HEK293 (cell line): ENCODE measurements at regions not wholly inside any gene's neighbourhood (a gene's known extent, or its start where the extent isn't known, plus 50 kb on each side); places are given as distances from the start of the nearest gene placed in this dataset.

Source experiments
- BCL11B ChIP-seq: fragments of 450-650 bp; formaldehyde crosslinking; IDR thresholded peaks from 2 replicates; pipeline ENCODE4 v1.5.1; 2016; ENCODE audit warnings: low read depth, missing biosample characterization, missing genetic modification characterization
- MYNN ChIP-seq: fragments of 450-650 bp; formaldehyde crosslinking; IDR thresholded peaks from 2 replicates; pipeline ENCODE4 v1.5.1; 2016; ENCODE audit warnings: missing biosample characterization, missing genetic modification characterization, borderline replicate concordance
- OSR2 ChIP-seq: fragments of 450-650 bp; formaldehyde crosslinking; IDR thresholded peaks from 2 replicates; pipeline ENCODE4 v1.5.1; 2016; ENCODE audit warnings: missing biosample characterization, missing genetic modification characterization
- ZNF121 ChIP-seq: fragments of 450-650 bp; formaldehyde crosslinking; IDR thresholded peaks from 2 replicates; pipeline ENCODE4 v1.5.1; 2016; ENCODE audit warnings: missing biosample characterization, missing genetic modification characterization
- ZNF211 ChIP-seq: fragments of 450-650 bp; formaldehyde crosslinking; IDR thresholded peaks from 2 replicates; pipeline ENCODE4 v1.5.1; 2016; ENCODE audit warnings: low read depth, missing biosample characterization, missing genetic modification characterization
- ZNF23 ChIP-seq: fragments of 450-650 bp; formaldehyde crosslinking; IDR thresholded peaks from 2 replicates; pipeline ENCODE4 v1.5.1; 2016; ENCODE audit warnings: missing biosample characterization, missing genetic modification characterization, borderline replicate concordance
- ZNF292 ChIP-seq: fragments of 450-650 bp; formaldehyde crosslinking; IDR thresholded peaks from 2 replicates; pipeline ENCODE4 v1.5.1; 2016; ENCODE audit warnings: low read depth, missing biosample characterization, missing genetic modification characterization, borderline replicate concordance
- ZNF394 ChIP-seq: fragments of 450-650 bp; formaldehyde crosslinking; IDR thresholded peaks from 2 replicates; pipeline ENCODE4 v1.5.1; 2016; ENCODE audit warnings: missing biosample characterization, missing genetic modification characterization, mild to moderate bottlenecking, moderate library complexity, borderline replicate concordance
- ZNF501 ChIP-seq: fragments of 450-650 bp; formaldehyde crosslinking; IDR thresholded peaks from 2 replicates; pipeline ENCODE4 v1.5.1; 2016; ENCODE audit warnings: missing biosample characterization, missing genetic modification characterization
- ZNF654 ChIP-seq: fragments of 450-650 bp; formaldehyde crosslinking; IDR thresholded peaks from 2 replicates; pipeline ENCODE4 v1.5.1; 2016; ENCODE audit warnings: low read depth, missing biosample characterization, missing genetic modification characterization
- ZNF670 ChIP-seq: fragments of 450-650 bp; formaldehyde crosslinking; IDR thresholded peaks from 2 replicates; pipeline ENCODE4 v1.5.1; 2016; ENCODE audit warnings: missing biosample characterization, missing genetic modification characterization, low read depth
- ZNF701 ChIP-seq: fragments of 450-650 bp; formaldehyde crosslinking; IDR thresholded peaks from 2 replicates; pipeline ENCODE4 v1.5.1; 2016; ENCODE audit warnings: missing biosample characterization, missing genetic modification characterization
- TF ChIP-seq, protein P1 (sequence below): fragments of 450-650 bp; formaldehyde crosslinking; IDR thresholded peaks from 2 replicates; pipeline ENCODE4 v1.5.1; 2017; ENCODE audit warnings: missing biosample characterization, missing genetic modification characterization

DNA sequence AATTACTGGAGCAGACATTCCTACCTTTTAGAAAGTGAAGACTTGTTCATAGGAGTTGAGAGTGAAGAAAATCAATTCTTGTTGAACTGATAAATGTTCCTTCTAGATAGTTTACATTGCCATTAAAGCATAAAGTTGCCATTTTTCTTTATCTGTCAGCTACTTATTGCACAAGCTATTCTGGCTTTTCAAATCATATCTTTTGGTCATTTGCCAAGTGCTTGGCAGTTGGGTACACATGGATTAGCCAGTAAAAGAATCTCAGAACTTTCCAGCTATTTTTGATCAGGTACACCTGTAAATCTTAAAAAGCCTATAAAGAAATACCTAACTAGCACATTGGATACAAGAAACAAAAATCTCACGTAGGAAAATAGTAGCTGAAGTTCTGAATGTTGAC lies 56.4 kb upstream of the PNPLA4 start (continued):
- no peak for TF ChIP-seq ZNF23 (tag by site-specific recombination)
- no peak for TF ChIP-seq ZNF211
- TF ChIP-seq BCL11B (tag by site-specific recombination) = no peak
- no peak for TF ChIP-seq ZNF654 (tag by site-specific recombination)
- TF ChIP-seq ZNF501 (tag by site-specific recombination) = no peak
- no peak for TF ChIP-seq MYNN (tag by site-specific recombination)
- TF ChIP-seq, protein P1, sequence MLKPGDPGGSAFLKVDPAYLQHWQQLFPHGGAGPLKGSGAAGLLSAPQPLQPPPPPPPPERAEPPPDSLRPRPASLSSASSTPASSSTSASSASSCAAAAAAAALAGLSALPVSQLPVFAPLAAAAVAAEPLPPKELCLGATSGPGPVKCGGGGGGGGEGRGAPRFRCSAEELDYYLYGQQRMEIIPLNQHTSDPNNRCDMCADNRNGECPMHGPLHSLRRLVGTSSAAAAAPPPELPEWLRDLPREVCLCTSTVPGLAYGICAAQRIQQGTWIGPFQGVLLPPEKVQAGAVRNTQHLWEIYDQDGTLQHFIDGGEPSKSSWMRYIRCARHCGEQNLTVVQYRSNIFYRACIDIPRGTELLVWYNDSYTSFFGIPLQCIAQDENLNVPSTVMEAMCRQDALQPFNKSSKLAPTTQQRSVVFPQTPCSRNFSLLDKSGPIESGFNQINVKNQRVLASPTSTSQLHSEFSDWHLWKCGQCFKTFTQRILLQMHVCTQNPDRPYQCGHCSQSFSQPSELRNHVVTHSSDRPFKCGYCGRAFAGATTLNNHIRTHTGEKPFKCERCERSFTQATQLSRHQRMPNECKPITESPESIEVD (tag by site-specific recombination) = no peak
- TF ChIP-seq OSR2 (tag by site-specific recombination) = no peak
- TF ChIP-seq ZNF670 (tag by site-specific recombination) = no peak
- TF ChIP-seq ZNF292 (tag by site-specific recombination) = no peak
- no peak for TF ChIP-seq ZNF701
- no peak for TF ChIP-seq ZNF121 (tag by site-specific recombination)
- TF ChIP-seq ZNF394 = no peak
- TF ChIP-seq, all 188 proteins: peak for 0
